Activated T-helper 17 cell treated with anti-CD3 and anti-CD28 coated beads, Interleukin-2, amount 50 U/mL, for 72 hours (primary cell): ENCODE measurements at regions not wholly inside any gene's neighbourhood (a gene's known extent, or its start where the extent isn't known, plus 50 kb on each side); places are given as distances from the start of the nearest gene placed in this dataset.

Source experiments
- ATAC-seq: fragments of 150-1000 bp; cut with Tn5 transposase; replicated peaks from 2 replicates; pipeline ENCODE4 v1.10.0; 2021; ENCODE audit warnings: mild to moderate bottlenecking, moderate library complexity
- H3K27ac Mint-ChIP-seq: one replicate; pipeline ENCODE4 v1.8.0; 2022; ENCODE audit warnings: mixed read lengths
- H3K27me3 Mint-ChIP-seq: one replicate; pipeline ENCODE4 v1.8.0; 2022; ENCODE audit warnings: mixed read lengths
- H3K36me3 Mint-ChIP-seq: one replicate; pipeline ENCODE4 v1.8.0; 2022; ENCODE audit warnings: low read depth, mild to moderate bottlenecking, mixed read lengths
- H3K4me1 Mint-ChIP-seq: one replicate; pipeline ENCODE4 v1.8.0; 2022; ENCODE audit warnings: mixed read lengths
- H3K4me3 Mint-ChIP-seq: one replicate; pipeline ENCODE4 v1.8.0; 2022; ENCODE audit warnings: mild to moderate bottlenecking, mixed read lengths
- H3K9me3 Mint-ChIP-seq: one replicate; pipeline ENCODE4 v1.8.0; 2022; ENCODE audit warnings: mixed read lengths

DNA sequence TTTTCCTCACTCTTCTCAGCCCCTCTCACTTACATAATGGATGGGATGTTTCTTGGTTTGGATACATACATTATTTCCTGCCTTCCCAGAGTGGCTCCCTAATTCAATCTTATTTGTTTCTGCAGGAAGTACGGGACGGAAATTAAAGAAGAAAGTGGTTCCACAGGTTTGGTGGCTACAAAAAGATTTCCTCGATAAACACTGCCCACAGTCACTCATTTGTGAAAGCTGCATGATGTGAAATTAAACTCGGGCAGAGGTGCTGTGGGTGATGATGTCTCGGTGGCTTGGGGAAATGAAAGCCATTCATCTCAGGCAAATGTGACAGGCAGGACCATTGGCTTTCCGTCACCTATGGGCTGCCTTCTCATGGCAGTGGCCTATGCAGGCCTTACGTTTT, 119.5 kb upstream of the KCNG1 start:
- Mint-ChIP-seq H3K4me3 (no peak overlapping the region), H3K4me1 (no peaks in the 10 kb centered on the region), H3K27me3 (peaks cover 31% of the 10 kb centered on the region), H3K36me3 (no peaks in the 10 kb centered on the region), H3K9me3 (no peaks in the 10 kb centered on the region), H3K27ac (no peak overlapping the region)
- ATAC-seq, result no peak

DNA sequence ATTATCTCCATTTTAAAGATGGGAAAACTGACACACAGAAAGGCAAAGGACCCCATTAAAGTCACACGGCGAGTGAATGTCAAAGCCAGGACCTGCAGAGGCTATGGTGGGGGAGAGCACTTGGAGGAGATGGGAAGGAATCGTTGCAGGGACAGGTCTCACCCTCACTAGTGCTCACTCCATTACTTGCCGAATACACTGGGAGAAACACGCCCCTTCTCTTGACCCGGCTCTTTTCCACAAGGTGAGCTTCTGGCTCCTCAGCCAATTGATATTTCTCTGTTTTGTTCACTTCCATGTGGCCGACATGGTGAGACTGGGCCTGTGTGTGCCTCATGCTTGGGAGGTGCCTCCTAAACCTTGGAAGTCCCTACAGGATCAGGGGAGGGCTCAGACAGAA, 117.8 kb upstream of the KCNG1 start:
- Mint-ChIP-seq H3K4me1 (no peaks in the 10 kb centered on the region), H3K27me3 (peaks cover 22% of the 10 kb centered on the region), H3K36me3 (no peaks in the 10 kb centered on the region), H3K9me3 (no peaks in the 10 kb centered on the region), H3K4me3 (no peak overlapping the region), H3K27ac (no peak overlapping the region)
- ATAC-seq, result no peak

DNA sequence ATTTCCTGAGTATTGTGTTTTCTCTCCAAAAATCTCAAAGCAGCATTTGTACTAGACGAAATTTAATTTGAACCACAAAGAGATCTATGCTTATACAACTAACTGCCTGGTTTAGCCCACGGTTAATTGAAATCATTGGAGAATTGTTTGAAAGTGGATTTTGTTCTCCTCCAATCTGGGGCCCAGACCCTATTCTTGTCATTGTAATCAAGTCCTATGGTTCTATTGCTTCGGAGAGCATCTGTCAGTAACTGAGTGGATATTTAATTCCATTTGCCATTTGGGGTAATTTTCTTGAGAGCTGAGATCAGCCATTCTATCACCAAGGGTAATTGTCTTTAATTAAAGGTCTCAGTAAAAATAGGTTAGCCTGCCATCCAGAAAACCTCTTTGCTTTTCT, 117.0 kb upstream of the KCNG1 start:
- Mint-ChIP-seq H3K27ac (no peak overlapping the region), H3K9me3 (no peaks in the 10 kb centered on the region), H3K36me3 (no peaks in the 10 kb centered on the region), H3K4me1 (no peaks in the 10 kb centered on the region), H3K27me3 (peaks cover 16% of the 10 kb centered on the region), H3K4me3 (no peak overlapping the region)
- ATAC-seq, result no peak

GRCh38 chr20:51138576-51138975, 115.7 kb upstream of the KCNG1 start:
- ATAC-seq, result no peak
- peaks cover 10% of the 10 kb centered on the region for H3K27me3 Mint-ChIP-seq
- no peaks in the 10 kb centered on the region for H3K9me3 Mint-ChIP-seq
- no peak overlapping the region for H3K4me3 Mint-ChIP-seq
- H3K27ac Mint-ChIP-seq, result no peak overlapping the region
- no peaks in the 10 kb centered on the region for H3K4me1 Mint-ChIP-seq
- no peaks in the 10 kb centered on the region for H3K36me3 Mint-ChIP-seq

DNA sequence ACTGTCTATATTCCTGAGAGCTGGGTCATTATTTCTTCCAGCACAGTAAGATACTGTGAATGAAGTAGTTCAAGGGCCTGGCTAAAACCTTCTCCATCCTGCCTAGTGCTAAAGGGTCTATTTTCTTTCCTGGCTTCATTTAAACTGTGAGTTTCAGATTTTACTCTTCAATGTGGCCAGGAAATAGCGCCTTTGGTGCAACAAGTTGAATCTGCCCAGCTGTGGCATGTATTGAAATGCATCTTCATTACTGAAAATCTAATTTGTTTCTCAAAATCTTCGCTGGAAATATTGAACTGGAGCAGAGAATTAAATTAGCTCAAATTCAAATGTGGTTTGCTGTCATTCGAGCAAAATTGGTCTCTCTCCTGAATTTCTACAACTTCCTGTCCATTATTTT, 114.6 kb upstream of the KCNG1 start:
- no peak for ATAC-seq
- Mint-ChIP-seq H3K9me3 (no peaks in the 10 kb centered on the region), H3K27ac (no peak overlapping the region), H3K4me1 (no peaks in the 10 kb centered on the region), H3K27me3 (peaks cover 10% of the 10 kb centered on the region), H3K36me3 (no peaks in the 10 kb centered on the region), H3K4me3 (no peak overlapping the region)

DNA sequence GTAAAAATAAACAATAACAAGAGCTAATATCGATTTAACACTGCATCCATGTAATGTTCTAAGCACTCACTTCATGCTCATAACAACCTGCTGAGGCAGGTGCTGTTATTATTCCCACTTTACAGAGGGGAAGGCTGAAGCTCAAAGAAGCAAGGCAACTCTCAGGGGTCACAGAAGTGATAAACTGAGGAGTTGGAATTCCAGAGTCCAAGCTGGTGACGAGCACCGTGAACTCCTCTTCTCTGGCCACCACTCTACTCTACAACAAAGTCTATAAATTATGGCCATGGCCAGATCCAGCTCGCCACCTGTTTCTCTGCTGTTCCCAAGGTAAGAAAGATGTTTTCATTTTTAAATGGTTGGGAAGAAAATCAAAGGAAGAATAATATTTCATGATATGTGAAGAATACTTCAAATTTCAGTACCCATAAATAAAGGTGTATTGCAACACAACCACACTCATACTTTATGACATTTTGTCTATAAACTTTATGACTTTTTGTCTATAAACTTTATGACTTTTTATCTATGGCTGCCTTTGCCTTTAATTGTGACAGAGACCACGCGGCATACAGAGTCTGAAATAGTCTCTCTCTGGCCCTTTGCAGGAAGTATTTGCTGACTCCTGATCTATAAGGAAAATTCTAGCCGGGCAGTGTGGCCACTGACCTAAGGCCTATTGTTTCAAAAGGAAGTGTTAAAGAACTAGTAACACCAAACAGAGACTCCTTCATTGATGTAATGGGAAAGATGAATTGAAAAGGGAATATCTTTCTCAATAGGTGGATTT, 113.2 kb upstream of the KCNG1 start:
- Mint-ChIP-seq H3K4me3 (no peak overlapping the region), H3K9me3 (no peaks in the 10 kb centered on the region), H3K27ac (no peak overlapping the region), H3K36me3 (no peaks in the 10 kb centered on the region), H3K4me1 (no peaks in the 10 kb centered on the region), H3K27me3 (peaks cover 10% of the 10 kb centered on the region)
- no peak for ATAC-seq

DNA sequence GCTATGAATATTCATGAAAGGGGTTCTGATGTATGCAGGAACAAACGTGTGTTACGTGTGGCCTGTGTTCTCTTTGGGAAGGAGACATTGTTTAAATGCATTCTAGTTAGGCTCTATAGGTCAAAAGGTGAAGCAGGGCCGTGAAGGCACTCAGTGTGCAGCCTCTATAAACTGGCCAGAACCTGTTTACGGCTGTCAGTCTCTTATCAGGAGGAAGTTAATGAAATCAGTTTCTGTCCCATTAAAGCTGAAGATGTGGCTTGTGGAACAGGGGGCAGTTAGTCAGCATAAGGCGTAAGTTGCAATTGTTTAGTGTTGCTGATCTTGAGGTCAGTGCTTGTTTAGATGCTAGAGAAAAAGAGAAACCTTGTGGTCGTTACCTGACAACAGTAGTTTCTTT, 111.5 kb upstream of the KCNG1 start:
- no peaks in the 10 kb centered on the region for H3K36me3 Mint-ChIP-seq
- H3K27ac Mint-ChIP-seq, result no peak overlapping the region
- H3K4me1 Mint-ChIP-seq, result no peaks in the 10 kb centered on the region
- no peaks in the 10 kb centered on the region for H3K9me3 Mint-ChIP-seq
- no peak for ATAC-seq
- H3K27me3 Mint-ChIP-seq, result peaks cover 4% of the 10 kb centered on the region
- H3K4me3 Mint-ChIP-seq, result no peak overlapping the region

DNA sequence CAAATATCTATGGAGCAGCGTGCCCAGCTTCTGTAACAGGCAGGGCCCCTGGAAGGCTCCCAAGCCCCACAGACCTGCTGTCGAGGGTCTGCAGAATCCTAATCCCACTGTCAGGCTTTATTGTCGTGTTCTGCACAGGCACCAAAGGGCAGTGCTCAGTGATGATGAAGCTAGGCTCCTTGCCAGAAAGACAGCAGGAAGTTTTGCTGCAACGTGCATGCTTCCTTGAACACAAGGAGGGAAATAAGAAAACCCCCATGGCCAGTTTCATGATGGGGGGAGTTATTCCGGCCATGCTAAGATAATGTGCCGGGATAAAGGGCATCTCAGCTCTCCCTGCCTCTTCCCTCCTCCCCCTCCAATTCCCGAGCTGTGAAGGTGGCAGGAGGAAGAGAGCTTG, 109.4 kb upstream of the KCNG1 start:
- ATAC-seq, result no peak
- no peaks in the 10 kb centered on the region for H3K36me3 Mint-ChIP-seq
- no peak overlapping the region for H3K4me3 Mint-ChIP-seq
- H3K4me1 Mint-ChIP-seq, result peaks cover 3% of the 10 kb centered on the region
- H3K27ac Mint-ChIP-seq, result no peak overlapping the region
- H3K9me3 Mint-ChIP-seq, result no peaks in the 10 kb centered on the region
- peaks cover 4% of the 10 kb centered on the region for H3K27me3 Mint-ChIP-seq

- Mint-ChIP-seq H3K27me3 (peaks cover 5% of the 10 kb centered on the region), H3K4me3 (no peak overlapping the region), H3K9me3 (no peaks in the 10 kb centered on the region), H3K27ac (no peak overlapping the region), H3K4me1 (peaks cover 3% of the 10 kb centered on the region), H3K36me3 (no peaks in the 10 kb centered on the region)
- ATAC-seq, result no peak
Measured at GRCh38 chr20:51131811-51132210, 108.9 kb upstream of the KCNG1 start.

- peak overlapping the region; percentile 45 for H3K4me3 Mint-ChIP-seq
- H3K9me3 Mint-ChIP-seq, result no peaks in the 10 kb centered on the region
- H3K36me3 Mint-ChIP-seq, result no peaks in the 10 kb centered on the region
- H3K27me3 Mint-ChIP-seq, result peaks cover 13% of the 10 kb centered on the region
- no peak for ATAC-seq
- no peak overlapping the region for H3K27ac Mint-ChIP-seq
- H3K4me1 Mint-ChIP-seq, result peaks cover 3% of the 10 kb centered on the region
Measured at GRCh38 chr20:51129147-51129776, 106.4 kb upstream of the KCNG1 start.

DNA sequence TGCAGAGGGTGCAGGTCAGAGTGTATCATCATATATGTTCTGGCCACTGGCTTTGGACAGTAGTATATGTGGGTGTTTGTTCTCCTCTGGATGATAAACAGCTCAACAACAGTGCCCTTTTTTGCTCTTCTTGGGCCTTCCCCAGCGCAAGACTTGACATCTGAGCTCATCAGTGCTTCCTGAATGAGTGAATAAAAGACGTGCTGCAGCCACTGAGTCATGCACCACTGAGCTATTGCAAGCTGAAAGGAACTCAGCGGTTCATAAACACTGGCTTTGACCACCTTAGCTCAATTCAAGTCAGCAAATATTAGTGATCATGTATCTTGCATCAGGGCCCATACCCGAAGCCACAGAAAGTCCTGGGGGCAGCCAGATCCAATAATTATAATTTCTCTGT, 105.3 kb upstream of the KCNG1 start:
- ATAC-seq, result peak; percentile 90

DNA sequence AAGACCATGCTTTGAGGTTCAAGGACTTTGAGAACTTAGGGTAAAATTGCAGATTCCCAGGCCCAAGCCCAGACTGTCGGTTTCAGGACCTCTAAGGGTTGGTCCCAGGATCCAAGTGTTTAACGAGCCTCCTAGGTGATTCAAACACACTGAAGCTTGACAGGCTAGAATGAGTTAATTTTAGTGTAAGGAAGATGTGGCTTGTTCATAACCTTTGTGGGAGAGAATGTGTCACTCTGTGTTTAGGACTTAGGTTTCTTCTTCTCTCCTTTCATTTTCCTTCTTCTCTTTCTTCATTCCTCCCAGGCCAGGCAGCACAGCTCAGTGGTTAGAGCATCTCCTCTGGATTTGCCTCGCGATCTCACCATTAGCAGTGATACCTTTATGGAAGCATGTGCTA, 104.8 kb upstream of the KCNG1 start:
- peaks cover 5% of the 10 kb centered on the region for H3K4me1 Mint-ChIP-seq
- no peaks in the 10 kb centered on the region for H3K36me3 Mint-ChIP-seq
- no peaks in the 10 kb centered on the region for H3K9me3 Mint-ChIP-seq
- peak overlapping the region; percentile 74 for H3K27ac Mint-ChIP-seq
- ATAC-seq, result peak; percentile 56
- H3K27me3 Mint-ChIP-seq, result peaks cover 15% of the 10 kb centered on the region
- H3K4me3 Mint-ChIP-seq, result peak overlapping the region; percentile 45

More for the DNA sequence above, 105.3 kb upstream of the KCNG1 start:
- Mint-ChIP-seq H3K27me3 (peaks cover 13% of the 10 kb centered on the region), H3K27ac (peak overlapping the region; percentile 74), H3K4me3 (peak overlapping the region; percentile 45), H3K36me3 (no peaks in the 10 kb centered on the region), H3K4me1 (peaks cover 3% of the 10 kb centered on the region), H3K9me3 (no peaks in the 10 kb centered on the region)

DNA sequence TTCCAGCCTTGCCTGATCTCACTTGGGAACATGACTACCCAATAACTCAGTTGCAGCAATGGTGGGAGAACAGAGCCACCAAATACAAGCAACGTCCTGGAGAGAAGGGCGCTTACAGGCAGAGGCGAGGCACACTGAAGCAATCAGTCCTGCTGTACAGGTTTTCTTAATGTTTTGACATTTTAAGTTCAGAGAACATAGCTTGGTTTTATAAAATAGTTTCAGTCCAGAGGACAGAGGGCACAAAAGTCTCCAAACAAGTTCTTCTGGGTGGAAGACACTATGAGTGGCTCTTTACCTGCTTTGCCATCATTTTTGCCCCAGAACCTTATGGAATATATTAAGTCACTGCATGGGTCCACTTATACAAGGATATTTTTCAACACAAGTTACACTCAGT, 103.4 kb upstream of the KCNG1 start:
- Mint-ChIP-seq H3K9me3 (no peaks in the 10 kb centered on the region), H3K27ac (no peak overlapping the region), H3K4me1 (peaks cover 13% of the 10 kb centered on the region), H3K27me3 (peaks cover 23% of the 10 kb centered on the region), H3K4me3 (no peak overlapping the region), H3K36me3 (no peaks in the 10 kb centered on the region)
- ATAC-seq, result no peak

GRCh38 chr20:51125780-51126179, 102.9 kb upstream of the KCNG1 start:
- no peaks in the 10 kb centered on the region for H3K9me3 Mint-ChIP-seq
- ATAC-seq, result no peak
- no peak overlapping the region for H3K27ac Mint-ChIP-seq
- peaks cover 23% of the 10 kb centered on the region for H3K27me3 Mint-ChIP-seq
- H3K4me3 Mint-ChIP-seq, result no peak overlapping the region
- no peaks in the 10 kb centered on the region for H3K36me3 Mint-ChIP-seq
- peaks cover 13% of the 10 kb centered on the region for H3K4me1 Mint-ChIP-seq

DNA sequence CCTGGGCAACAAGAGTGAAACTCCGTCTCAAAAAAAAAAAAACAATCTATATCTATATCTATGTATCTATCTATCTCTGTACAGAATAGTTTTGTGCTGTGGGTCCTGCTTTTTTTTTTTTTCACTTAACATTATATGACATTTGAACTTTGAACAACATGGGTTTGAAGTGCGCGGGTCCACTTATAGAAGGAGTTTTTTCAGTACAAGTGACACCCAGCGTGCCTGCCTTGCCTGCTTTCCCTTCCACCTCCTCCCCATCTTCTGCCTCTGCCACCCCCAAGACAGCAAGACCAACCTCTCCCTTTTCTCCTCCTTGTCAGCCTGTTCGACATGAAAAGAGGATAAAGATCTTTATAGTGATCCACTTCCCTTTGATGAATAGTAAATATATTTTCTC, 102.2 kb upstream of the KCNG1 start:
- Mint-ChIP-seq H3K4me1 (peaks cover 13% of the 10 kb centered on the region), H3K9me3 (no peaks in the 10 kb centered on the region), H3K4me3 (no peak overlapping the region), H3K27ac (no peak overlapping the region), H3K27me3 (peaks cover 23% of the 10 kb centered on the region), H3K36me3 (no peaks in the 10 kb centered on the region)
- no peak for ATAC-seq
